K562 (cell line): ENCODE measurements at regions not wholly inside any gene's neighbourhood (a gene's known extent, or its start where the extent isn't known, plus 50 kb on each side); places are given as distances from the start of the nearest gene placed in this dataset.

ENCODE experiments used
- ATAC-seq: fragments of 200-7000 bp; cut with Tn5 transposase; 3 replicates; pipeline ENCODE4 v1.9.1; 2020; ENCODE audit warnings: moderate library complexity
- BruUV-seq: library from RNA; stranded (reverse); fragments of 400-500 nt; replicated peaks from 2 replicates; lab custom pipeline; 2021; lab: Mats Ljungman, UMichigan
- CTCF ChIA-PET: fragments of 300-600 bp; formaldehyde crosslinking; extraction: SDS; loops from one replicate; lab custom pipeline; 2021; ENCODE audit warnings: low intra/inter-chr PET ratio; lab: Yijun Ruan, JAX
- POLR2A ChIA-PET: fragments of 300-600, 350-650 bp; sonication (Branson Sonifier 250); formaldehyde crosslinking; extraction: SDS; loops from one replicate; lab custom pipeline; 2021; ENCODE audit warnings: antibody characterized with exemption, inconsistent platforms; lab: Yijun Ruan, JAX
- DNase-seq, 4 experiments: peaks; one replicate each; pipeline versions ENCODE4 v3.0.0 to v3.0.0-alpha.2; 2011 to 2018; ENCODE audit warnings: low spot score in 3 of 4, mixed read lengths in 3 of 4; ENCODE audit errors: extremely low read depth in 1 of 4
- FAIRE-seq: peaks from 2 replicates; lab custom pipeline; 2011; peaks lifted over from hg19 to GRCh38; lab: Jason Lieb, UNC
- H2AFZ ChIP-seq: 2 replicates; pipeline ENCODE4 v1.6.0; 2011; ENCODE audit warnings: low read depth, low read length, control low read depth, inconsistent platforms
- H3K27ac ChIP-seq: fragments of 200-600 bp; 3 replicates; pipeline ENCODE4 v1.8.0; 2011; ENCODE audit warnings: low read depth, mild to moderate bottlenecking, control low read depth, inconsistent platforms, low read length, moderate library complexity, mixed read lengths; ENCODE audit errors: extremely low read depth
- H3K27me3 ChIP-seq, 2 experiments: fragments of 300-600 bp in 1 of 2; 2 replicates in 1 of 2; 3 replicates in 1 of 2; pipeline versions ENCODE4 v1.6.0 to v1.8.0; 2011; ENCODE audit warnings: inconsistent platforms in 2 of 2, low read length in 2 of 2, mild to moderate bottlenecking in 1 of 2, mixed read lengths in 1 of 2, moderate library complexity in 1 of 2; ENCODE audit not compliant: control insufficient read depth in 2 of 2, insufficient read depth in 2 of 2
- H3K36me3 ChIP-seq: fragments of 300-600 bp; 3 replicates; pipeline ENCODE4 v1.8.0; 2011; ENCODE audit warnings: mild to moderate bottlenecking, low read length, inconsistent platforms; ENCODE audit not compliant: control insufficient read depth, insufficient read depth
- H3K4me1 ChIP-seq, 2 experiments: fragments of 200-600 bp in 1 of 2; replicated peaks in 1 of 2; 2 replicates in 1 of 2; 3 replicates in 1 of 2; pipeline versions ENCODE4 v1.5.1 to v1.8.0; 2011; ENCODE audit warnings: inconsistent platforms in 2 of 2, low read length in 2 of 2, mild to moderate bottlenecking in 1 of 2, mixed read lengths in 1 of 2, moderate library complexity in 1 of 2; ENCODE audit not compliant: control insufficient read depth in 2 of 2, insufficient read depth in 2 of 2
- H3K4me2 ChIP-seq: 2 replicates; pipeline ENCODE4 v1.6.1; 2011; ENCODE audit warnings: low read length, control low read depth, inconsistent platforms, mixed read lengths; ENCODE audit not compliant: insufficient read depth
- H3K4me3 ChIP-seq: fragments of 200-600 bp; sonication (generic), shearing (Covaris generic); 2 replicates; pipeline ENCODE4 v1.5.1; 2016; ENCODE audit warnings: control low read depth, inconsistent platforms
- H3K79me2 ChIP-seq: fragments of 200-600 bp; 3 replicates; pipeline ENCODE4 v1.8.0; 2011; ENCODE audit warnings: low read length, inconsistent platforms; ENCODE audit not compliant: control insufficient read depth, insufficient read depth
- H3K9ac ChIP-seq, 2 experiments: 2 replicates each; pipeline versions ENCODE4 v1.6.0 to v1.6.1; 2011; ENCODE audit warnings: low read depth in 2 of 2, low read length in 2 of 2, control low read depth in 1 of 2, inconsistent platforms in 1 of 2, mild to moderate bottlenecking in 1 of 2, mixed read lengths in 1 of 2; ENCODE audit not compliant: insufficient read depth in 1 of 2
- H3K9me1 ChIP-seq: one replicate; pipeline ENCODE4 v1.6.0; 2011; ENCODE audit warnings: inconsistent platforms, mild to moderate bottlenecking, low read length, moderate library complexity; ENCODE audit not compliant: control insufficient read depth, insufficient read depth
- H3K9me3 ChIP-seq: replicated peaks from 2 replicates; pipeline ENCODE4 v1.5.1; 2011; ENCODE audit warnings: low read depth, low read length, inconsistent platforms; ENCODE audit not compliant: control insufficient read depth, insufficient read depth
- H4K20me1 ChIP-seq: replicated peaks from 2 replicates; pipeline ENCODE4 v1.6.1; 2011; ENCODE audit warnings: low read length, inconsistent platforms, mixed read lengths; ENCODE audit not compliant: control insufficient read depth, insufficient read depth
- ATF2 ChIP-seq: sonication (generic); formaldehyde crosslinking; IDR thresholded peaks from 2 replicates; pipeline ENCODE4 v1.8.1; 2022; ENCODE audit warnings: missing genetic modification reagents
- DDX20 ChIP-seq: fragments of 450-650 bp; IDR thresholded peaks from 2 replicates; pipeline ENCODE4 v1.6.1; 2016; ENCODE audit warnings: missing genetic modification characterization, low read depth, mild to moderate bottlenecking, missing compliant biosample characterization, moderate library complexity
- DMBX1 ChIP-seq: fragments of 250-450 bp; sonication (Bioruptor Pico); IDR thresholded peaks from 2 replicates; pipeline ENCODE4 v1.8.0; 2022; ENCODE audit warnings: inconsistent platforms, mild to moderate bottlenecking, moderate library complexity, borderline replicate concordance
- ETS2 ChIP-seq: IDR thresholded peaks from 2 replicates; pipeline ENCODE4 v1.6.1; 2016; ENCODE audit warnings: borderline replicate concordance, missing genetic modification characterization, mild to moderate bottlenecking, moderate library complexity, missing compliant biosample characterization; ENCODE audit not compliant: poor library complexity, severe bottlenecking
- NR2C2 ChIP-seq, 2 experiments: fragments of 200-800 bp in 1 of 2; sonication (Bioruptor generic) in 1 of 2; sonication (generic) in 1 of 2; formaldehyde crosslinking in 1 of 2; IDR thresholded peaks; 2 replicates each; pipeline versions ENCODE4 v1.6.1 to v1.8.0; 2016 to 2022; ENCODE audit warnings: mild to moderate bottlenecking in 1 of 2, missing compliant biosample characterization in 1 of 2, missing genetic modification characterization in 1 of 2, missing genetic modification reagents in 1 of 2
- PBX2 ChIP-seq, 2 experiments: IDR thresholded peaks in 1 of 2; conservative IDR thresholded peaks in 1 of 2; 2 replicates each; pipeline ENCODE4 v1.6.1; 2016; ENCODE audit warnings: low read depth in 2 of 2, mild to moderate bottlenecking in 1 of 2, missing compliant biosample characterization in 1 of 2, missing genetic modification characterization in 1 of 2, moderate library complexity in 1 of 2
- PHF20 ChIP-seq: fragments of 450-650 bp; IDR thresholded peaks from 2 replicates; pipeline ENCODE4 v1.6.1; 2018; ENCODE audit not compliant: partially characterized antibody
- PREB ChIP-seq: sonication (generic); formaldehyde crosslinking; IDR thresholded peaks from 2 replicates; pipeline ENCODE4 v1.8.1; 2023; ENCODE audit warnings: mild to moderate bottlenecking, missing genetic modification reagents
- PURB ChIP-seq: sonication (generic); formaldehyde crosslinking; IDR thresholded peaks from 2 replicates; pipeline ENCODE4 v1.9.0; 2021; ENCODE audit warnings: low read depth, mild to moderate bottlenecking, missing genetic modification reagents
- SRSF9 ChIP-seq: fragments of 200-400 bp; formaldehyde crosslinking; IDR thresholded peaks from 2 replicates; pipeline ENCODE4 v1.6.1; 2017; ENCODE audit warnings: low read depth, low read length, borderline replicate concordance
- U2AF2 ChIP-seq: fragments of 200-400 bp; formaldehyde crosslinking; optimal IDR thresholded peaks from 2 replicates; pipeline ENCODE3; 2017; ENCODE audit warnings: low read depth, mild to moderate bottlenecking, low read length
- ZBTB17 ChIP-seq: fragments of 450-650 bp; formaldehyde crosslinking; IDR thresholded peaks from 2 replicates; pipeline ENCODE4 v1.4.0; 2020; ENCODE audit warnings: mild to moderate bottlenecking
- ZNF12 ChIP-seq: sonication (generic); formaldehyde crosslinking; IDR thresholded peaks from 2 replicates; pipeline ENCODE4 v1.4.0; 2020; ENCODE audit warnings: mild to moderate bottlenecking, missing genetic modification reagents
- WGBS: fragments of 100-300 bp; shearing (Covaris generic); methylation state at CpG from one replicate; pipeline ENCODE4 v1.1.6; 2016; ENCODE audit warnings: low coverage, mixed read lengths; ENCODE audit not compliant: insufficient coverage; ENCODE audit errors: missing lambda C conversion rate; 5-methylcytosine and 5-hydroxymethylcytosine counted together
- in situ Hi-C: fragments of 300-500 bp; cut with MboI; formaldehyde crosslinking; loops from 4 replicates; pipeline ENCODE4 v1.15.0; 2018; ENCODE audit warnings: inconsistent platforms, mixed read lengths
- intact Hi-C: fragments of 100-400 bp; cut with micrococcal nuclease; formaldehyde crosslinking; loops from 2 replicates; pipeline ENCODE4 v1.14.2; 2022

DNA sequence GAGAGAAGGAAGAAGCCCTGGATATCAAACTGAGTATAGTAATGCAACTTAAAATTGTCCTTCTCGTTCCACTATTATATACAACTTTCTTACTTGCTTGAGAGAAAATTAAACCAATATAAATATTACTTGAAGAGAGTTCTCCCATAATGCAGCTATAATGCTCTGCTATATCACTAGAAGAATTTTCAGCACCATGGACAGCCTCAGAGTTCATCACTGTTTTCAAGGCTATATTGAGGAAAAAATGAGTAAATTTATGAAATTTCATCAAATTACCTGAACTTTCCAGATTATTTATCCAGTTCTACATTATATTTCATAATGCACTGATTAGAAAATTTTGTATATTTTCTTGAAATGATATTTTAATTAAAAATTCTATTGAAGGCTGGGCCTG is 1053.5 kb upstream of the FAM98A start (continued):
- no peak for TF ChIP-seq PBX2 (CRISPR knock-in tag; IDR thresholded peaks at IDR 0.05; ENCODE audit: low read depth)
- TF ChIP-seq PBX2 (tag; conservative IDR thresholded peaks at IDR 0.05; ENCODE audit: low read depth), result no peak
- TF ChIP-seq ATF2 (CRISPR knock-in tag), result no peak
- TF ChIP-seq PURB, result no peak
- no peak for TF ChIP-seq PREB (CRISPR knock-in tag)
- TF ChIP-seq DDX20 (tag), result no peak

DNA sequence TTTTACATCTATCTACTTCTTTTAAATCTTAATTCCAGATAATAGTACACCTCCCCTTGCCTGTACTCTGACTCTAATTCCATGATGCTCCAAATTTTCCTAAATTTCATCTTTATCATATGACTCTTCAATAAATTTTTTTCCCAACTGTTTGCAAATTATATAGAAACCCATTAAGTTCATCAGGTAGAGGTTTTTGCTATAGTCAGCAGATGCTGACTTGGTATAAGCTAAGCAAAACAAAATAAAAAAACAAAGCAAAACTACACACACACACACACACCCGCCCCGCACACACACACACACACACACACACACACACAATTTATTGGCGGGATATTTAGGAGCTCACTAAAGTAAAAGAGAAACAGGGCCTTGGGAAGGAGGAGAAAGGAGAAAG is 1047.8 kb upstream of the FAM98A start:
- POLR2A ChIA-PET, result no interaction called here
- no peak for ATAC-seq

More for the DNA sequence above, 1047.8 kb upstream of the FAM98A start:
- in situ Hi-C loops (no loop called here), intact Hi-C loops (no loop called here)
- H4K20me1 ChIP-seq, result no peaks in the 10 kb centered on the region
- CTCF ChIA-PET, result no interaction called here
- no peak overlapping the region for H3K27ac ChIP-seq
- H3K4me1 ChIP-seq, result no peaks in the 10 kb centered on the region
- no peak overlapping the region for H2AFZ ChIP-seq
- no TSS peak for BruUV-seq
- no peak overlapping the region for H3K4me2 ChIP-seq
- no peaks in the 10 kb centered on the region for H3K36me3 ChIP-seq
- no peak overlapping the region for H3K9ac ChIP-seq
- DNase-seq (no peak), FAIRE-seq (no peak)
- no peaks in the 10 kb centered on the region for H3K79me2 ChIP-seq
- WGBS, result 0% methylated on average over 3 of the region's 3 CpGs
- H3K27me3 ChIP-seq, result no peaks in the 10 kb centered on the region
- no peak overlapping the region for H3K4me3 ChIP-seq
- no peak for TF ChIP-seq U2AF2
- no peak for TF ChIP-seq ZBTB17 (CRISPR knock-in tag)
- TF ChIP-seq DMBX1 (CRISPR knock-in tag), result no peak
- TF ChIP-seq NR2C2 (CRISPR knock-in tag; IDR thresholded peaks at IDR 0.05), result no peak
- TF ChIP-seq NR2C2 (tag; IDR thresholded peaks at IDR 0.05), result no peak
- no peak for TF ChIP-seq ETS2
- TF ChIP-seq SRSF9, result no peak
- TF ChIP-seq PHF20, result no peak
- no peak for TF ChIP-seq ZNF12 (CRISPR knock-in tag)
- H3K9me3 ChIP-seq, result no peaks in the 10 kb centered on the region
- no peaks in the 10 kb centered on the region for H3K9me1 ChIP-seq
